CD1c-positive myeloid dendritic cell (primary cell): ENCODE measurements at regions not wholly inside any gene's neighbourhood (a gene's known extent, or its start where the extent isn't known, plus 50 kb on each side); places are given as distances from the start of the nearest gene placed in this dataset.
"Not testable (repeated sequence)": the region's sequence is repeated elsewhere in the genome, so short reads cannot be mapped to it uniquely, and the experiment has no call there.

Experiments
- DNase-seq: peaks from one replicate; pipeline ENCODE4 v3.0.0-alpha.2; 2016; ENCODE audit errors: extremely low spot score

GRCh38 chr1:238912148-238912547 is 474.2 kb upstream of the CHRM3 start:
- DNase-seq: no peak

GRCh38 chr1:238902752-238903151 is 483.6 kb upstream of the CHRM3 start:
- DNase-seq: not testable (repeated sequence)

- no peak for DNase-seq
Measured at GRCh38 chr1:238900334-238900865, 486.0 kb upstream of the CHRM3 start.

- DNase-seq: no peak
Measured at GRCh38 chr1:238898856-238899255, 487.5 kb upstream of the CHRM3 start.

- no peak for DNase-seq
Measured at GRCh38 chr1:238895911-238896310, 490.5 kb upstream of the CHRM3 start.

GRCh38 chr1:238892612-238893011 is 493.8 kb upstream of the CHRM3 start:
- DNase-seq: no peak

- no peak for DNase-seq
Measured at GRCh38 chr1:238861342-238862066, 524.9 kb upstream of the CHRM3 start.

- DNase-seq: no peak
Measured at GRCh38 chr1:238833919-238834318, 552.4 kb upstream of the CHRM3 start.

- DNase-seq: no peak
Measured at GRCh38 chr1:238832106-238832505, 554.3 kb upstream of the CHRM3 start.

GRCh38 chr1:238830036-238830611 is 556.2 kb upstream of the CHRM3 start:
- DNase-seq: no peak

- no peak for DNase-seq
Measured at GRCh38 chr1:238826891-238827290, 559.5 kb upstream of the CHRM3 start.

- DNase-seq: no peak
Measured at GRCh38 chr1:238823416-238823815, 563.0 kb upstream of the CHRM3 start.

- DNase-seq: no peak
Measured at GRCh38 chr1:238811211-238811879, 575.0 kb upstream of the CHRM3 start.

- DNase-seq: no peak
Measured at GRCh38 chr1:238790882-238791281, 595.5 kb upstream of the CHRM3 start.

GRCh38 chr1:238789916-238790667 is 596.3 kb upstream of the CHRM3 start:
- DNase-seq: no peak

- DNase-seq: no peak
Measured at GRCh38 chr1:238787471-238787870, 598.9 kb upstream of the CHRM3 start.

GRCh38 chr1:238783633-238784032 is 602.7 kb upstream of the CHRM3 start:
- no peak for DNase-seq

- no peak for DNase-seq
Measured at GRCh38 chr1:238779716-238780115, 606.7 kb upstream of the CHRM3 start.

- no peak for DNase-seq
Measured at GRCh38 chr1:238778113-238778512, 608.3 kb upstream of the CHRM3 start.

GRCh38 chr1:238777551-238777950 is 608.8 kb upstream of the CHRM3 start:
- no peak for DNase-seq

GRCh38 chr1:238776126-238776525 is 610.2 kb upstream of the CHRM3 start:
- no peak for DNase-seq

- DNase-seq: no peak
Measured at GRCh38 chr1:238772322-238772721, 614.0 kb upstream of the CHRM3 start.
